ENCODE measurements at regions not wholly inside any gene's neighbourhood (a gene's known extent, or its start where the extent isn't known, plus 50 kb on each side); places are given as distances from the start of the nearest gene placed in this dataset.
A peak's percentile ranks its signal among the peaks of the same experiment; 100 is the strongest.

DNA sequence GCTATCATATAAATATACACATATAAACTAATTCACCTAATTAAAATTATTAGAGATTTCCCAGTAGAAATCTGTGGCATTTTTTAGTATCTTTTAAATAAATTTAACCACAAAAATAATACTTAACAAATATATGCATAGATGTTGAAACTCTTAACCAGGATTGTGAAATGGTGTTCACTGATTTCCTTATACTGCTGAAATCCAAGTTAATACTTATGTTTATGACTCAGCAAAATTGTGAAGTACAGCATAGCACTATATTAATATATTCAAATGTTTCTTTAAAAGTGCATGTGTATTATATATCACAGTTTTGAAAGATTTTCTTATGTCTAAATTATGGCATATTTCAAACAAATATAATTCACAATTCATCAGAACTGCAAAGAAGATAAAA lies 328.2 kb upstream of the MANEA start:
- Histone ChIP-seq H3K27me3 (ENCODE audit: control insufficient read depth, insufficient read depth, low read length) (no peaks in the 10 kb centered on the region), H3K4me1 (ENCODE audit: control insufficient read depth, extremely low read depth, insufficient read depth, low read length) (no peaks in the 10 kb centered on the region), H3K9me3 (ENCODE audit: control insufficient read depth, insufficient read depth, low read depth, low read length) (no peaks in the 10 kb centered on the region), H3K9ac (ENCODE audit: insufficient read depth, low read length) (no peak overlapping the region), H3K36me3 (ENCODE audit: control insufficient read depth, insufficient read depth, low read length) (no peaks in the 10 kb centered on the region), H4K20me1 (ENCODE audit: control insufficient read depth, extremely low read depth, insufficient read depth, low read length) (no peaks in the 10 kb centered on the region), H2AFZ (ENCODE audit: low read length) (no peak overlapping the region), H3K79me2 (ENCODE audit: control insufficient read depth, insufficient read depth, low read length) (no peaks in the 10 kb centered on the region), H3K27ac (ENCODE audit: insufficient read depth, low read length) (no peak overlapping the region), H3K4me3 (replicated peaks in 1 of 4; ENCODE audit: control extremely low read depth in 1 of 4, insufficient read depth in 1 of 4, low read depth in 3 of 4, low read length in 4 of 4) (no peak overlapping the region), H3K4me2 (ENCODE audit: extremely low read depth, insufficient read depth, low read length) (no peak overlapping the region)
- no peak for TF ChIP-seq EZH2 (IDR thresholded peaks at IDR 0.05; ENCODE audit: low read length, missing control alignments)
- TF ChIP-seq, protein P1, sequence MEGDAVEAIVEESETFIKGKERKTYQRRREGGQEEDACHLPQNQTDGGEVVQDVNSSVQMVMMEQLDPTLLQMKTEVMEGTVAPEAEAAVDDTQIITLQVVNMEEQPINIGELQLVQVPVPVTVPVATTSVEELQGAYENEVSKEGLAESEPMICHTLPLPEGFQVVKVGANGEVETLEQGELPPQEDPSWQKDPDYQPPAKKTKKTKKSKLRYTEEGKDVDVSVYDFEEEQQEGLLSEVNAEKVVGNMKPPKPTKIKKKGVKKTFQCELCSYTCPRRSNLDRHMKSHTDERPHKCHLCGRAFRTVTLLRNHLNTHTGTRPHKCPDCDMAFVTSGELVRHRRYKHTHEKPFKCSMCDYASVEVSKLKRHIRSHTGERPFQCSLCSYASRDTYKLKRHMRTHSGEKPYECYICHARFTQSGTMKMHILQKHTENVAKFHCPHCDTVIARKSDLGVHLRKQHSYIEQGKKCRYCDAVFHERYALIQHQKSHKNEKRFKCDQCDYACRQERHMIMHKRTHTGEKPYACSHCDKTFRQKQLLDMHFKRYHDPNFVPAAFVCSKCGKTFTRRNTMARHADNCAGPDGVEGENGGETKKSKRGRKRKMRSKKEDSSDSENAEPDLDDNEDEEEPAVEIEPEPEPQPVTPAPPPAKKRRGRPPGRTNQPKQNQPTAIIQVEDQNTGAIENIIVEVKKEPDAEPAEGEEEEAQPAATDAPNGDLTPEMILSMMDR (conservative IDR thresholded peaks at IDR 0.05 in 1 of 2, IDR thresholded peaks at IDR 0.05 in 1 of 2; ENCODE audit: low read depth in 1 of 2, low read length in 2 of 2): no peak
- peak; percentile 22 to 95 for DNase-seq (ENCODE audit: low read depth in 2 of 2)

DNA sequence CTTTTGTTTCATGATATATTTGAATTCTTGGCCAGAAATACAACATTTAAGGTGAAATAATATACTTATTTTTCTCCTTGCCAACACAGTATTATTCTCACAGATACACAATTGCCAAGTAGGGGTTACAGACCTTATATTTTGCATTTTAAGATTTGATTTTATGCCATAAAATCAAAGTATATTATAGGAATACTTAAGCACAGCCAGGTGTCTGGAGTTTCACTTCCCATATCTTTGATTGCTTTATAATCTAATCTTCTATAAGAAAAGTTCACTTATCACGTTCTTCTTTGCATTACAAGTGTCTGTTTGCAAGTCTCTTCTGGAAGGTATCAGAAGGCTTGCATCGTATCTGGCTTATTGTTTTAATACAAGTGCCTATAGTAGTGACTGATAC lies 327.7 kb upstream of the MANEA start:
- Histone ChIP-seq H3K9ac (ENCODE audit: insufficient read depth, low read length) (no peak overlapping the region), H3K79me2 (ENCODE audit: control insufficient read depth, insufficient read depth, low read length) (no peaks in the 10 kb centered on the region), H3K36me3 (ENCODE audit: control insufficient read depth, insufficient read depth, low read length) (no peaks in the 10 kb centered on the region), H4K20me1 (ENCODE audit: control insufficient read depth, extremely low read depth, insufficient read depth, low read length) (no peaks in the 10 kb centered on the region), H3K27me3 (ENCODE audit: control insufficient read depth, insufficient read depth, low read length) (no peaks in the 10 kb centered on the region), H3K4me2 (ENCODE audit: extremely low read depth, insufficient read depth, low read length) (no peak overlapping the region), H3K4me1 (ENCODE audit: control insufficient read depth, extremely low read depth, insufficient read depth, low read length) (no peaks in the 10 kb centered on the region), H3K27ac (ENCODE audit: insufficient read depth, low read length) (no peak overlapping the region), H3K4me3 (replicated peaks in 1 of 4; ENCODE audit: control extremely low read depth in 1 of 4, insufficient read depth in 1 of 4, low read depth in 3 of 4, low read length in 4 of 4) (no peak overlapping the region), H3K9me3 (ENCODE audit: control insufficient read depth, insufficient read depth, low read depth, low read length) (no peaks in the 10 kb centered on the region), H2AFZ (ENCODE audit: low read length) (no peak overlapping the region)
- DNase-seq (ENCODE audit: low read depth in 2 of 2): peak in 1 of 2 donors; percentile 22
- TF ChIP-seq EZH2 (IDR thresholded peaks at IDR 0.05; ENCODE audit: low read length, missing control alignments): no peak
- TF ChIP-seq, protein P1 (conservative IDR thresholded peaks at IDR 0.05 in 1 of 2, IDR thresholded peaks at IDR 0.05 in 1 of 2; ENCODE audit: low read depth in 1 of 2, low read length in 2 of 2): no peak

DNA sequence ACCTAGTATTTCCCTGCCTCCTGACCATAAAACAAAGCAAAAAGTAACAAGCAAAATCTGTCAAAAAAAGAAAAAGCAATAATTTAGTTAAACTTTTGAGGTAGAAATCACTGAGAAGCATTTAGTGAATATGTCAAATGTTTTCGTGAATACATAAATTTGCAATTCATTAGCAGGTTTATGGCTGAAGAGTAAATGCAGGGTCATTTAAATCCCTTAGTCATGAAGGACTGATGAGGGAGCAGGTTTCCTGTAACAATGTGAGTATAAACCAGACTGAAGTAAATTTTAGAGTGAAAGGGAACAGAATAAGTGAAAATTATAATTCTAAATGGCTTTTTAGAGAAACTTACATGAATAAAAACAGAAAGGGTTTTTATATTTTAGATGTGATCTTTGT lies 313.5 kb upstream of the MANEA start:
- Histone ChIP-seq H3K36me3 (ENCODE audit: control insufficient read depth, insufficient read depth, low read length) (no peaks in the 10 kb centered on the region), H2AFZ (ENCODE audit: low read length) (no peak overlapping the region), H3K27me3 (ENCODE audit: control insufficient read depth, insufficient read depth, low read length) (no peaks in the 10 kb centered on the region), H3K4me3 (replicated peaks in 1 of 4; ENCODE audit: control extremely low read depth in 1 of 4, insufficient read depth in 1 of 4, low read depth in 3 of 4, low read length in 4 of 4) (no peak overlapping the region), H3K79me2 (ENCODE audit: control insufficient read depth, insufficient read depth, low read length) (no peaks in the 10 kb centered on the region), H3K4me2 (ENCODE audit: extremely low read depth, insufficient read depth, low read length) (no peak overlapping the region), H3K9me3 (ENCODE audit: control insufficient read depth, insufficient read depth, low read depth, low read length) (no peaks in the 10 kb centered on the region), H4K20me1 (ENCODE audit: control insufficient read depth, extremely low read depth, insufficient read depth, low read length) (no peaks in the 10 kb centered on the region), H3K4me1 (ENCODE audit: control insufficient read depth, extremely low read depth, insufficient read depth, low read length) (no peaks in the 10 kb centered on the region), H3K9ac (ENCODE audit: insufficient read depth, low read length) (no peak overlapping the region), H3K27ac (ENCODE audit: insufficient read depth, low read length) (no peak overlapping the region)
- TF ChIP-seq, protein P1 (conservative IDR thresholded peaks at IDR 0.05 in 1 of 2, IDR thresholded peaks at IDR 0.05 in 1 of 2; ENCODE audit: low read depth in 1 of 2, low read length in 2 of 2): no peak
- TF ChIP-seq EZH2 (IDR thresholded peaks at IDR 0.05; ENCODE audit: low read length, missing control alignments): no peak
- no peak for DNase-seq (ENCODE audit: low read depth in 2 of 2)
